SU-DHL-6 (cell line): ENCODE measurements at regions not wholly inside any gene's neighbourhood (a gene's known extent, or its start where the extent isn't known, plus 50 kb on each side); places are given as distances from the start of the nearest gene placed in this dataset.

Experiments
- H2AFZ ChIP-seq: fragments of 200-600 bp; sonication (generic); 2 replicates; pipeline ENCODE4 v1.6.1; 2014; ENCODE audit warnings: low read depth, mild to moderate bottlenecking, moderate library complexity, mixed read lengths, antibody characterized with exemption, low read length; ENCODE audit not compliant: severe bottlenecking
- H3F3A ChIP-seq: fragments of 200-600 bp; shearing (Covaris generic); 2 replicates; pipeline ENCODE4 v1.6.0; 2016; ENCODE audit warnings: antibody characterized with exemption, mild to moderate bottlenecking; ENCODE audit not compliant: insufficient read depth
- H3K27ac ChIP-seq: fragments of 200-600 bp; sonication (generic); 2 replicates; pipeline ENCODE4 v1.5.1; 2016; ENCODE audit warnings: low read depth, mild to moderate bottlenecking, low read length, moderate library complexity, mixed read lengths
- H3K27me3 ChIP-seq: fragments of 200-600 bp; sonication (generic), shearing (Covaris generic); 2 replicates; pipeline ENCODE4 v1.6.0; 2014; ENCODE audit warnings: mild to moderate bottlenecking, low read length
- H3K36me3 ChIP-seq: fragments of 200-600 bp; sonication (generic); 2 replicates; pipeline ENCODE4 v1.6.1; 2014; ENCODE audit warnings: mild to moderate bottlenecking, low read length, mixed read lengths
- H3K4me2 ChIP-seq: fragments of 300-600, 200-600 bp; shearing (Covaris generic), sonication (generic); 2 replicates; pipeline ENCODE4 v1.6.0; 2014; ENCODE audit warnings: low read length, low read depth, mild to moderate bottlenecking; ENCODE audit not compliant: poor library complexity, severe bottlenecking
- H3K4me3 ChIP-seq: fragments of 200-600 bp; sonication (generic); 2 replicates; pipeline ENCODE4 v1.5.1; 2014; ENCODE audit warnings: antibody characterized with exemption, low read length, mild to moderate bottlenecking, mixed read lengths; ENCODE audit not compliant: insufficient read depth, poor library complexity, severe bottlenecking
- H3K79me2 ChIP-seq: fragments of 200-600 bp; sonication (generic); 2 replicates; pipeline ENCODE4 v1.6.1; 2014; ENCODE audit warnings: mild to moderate bottlenecking, low read length, moderate library complexity; ENCODE audit not compliant: insufficient read depth
- H3K9ac ChIP-seq: fragments of 200-600 bp; sonication (generic); 2 replicates; pipeline ENCODE4 v1.7.0; 2014; ENCODE audit warnings: mild to moderate bottlenecking, low read length
- H3K9me2 ChIP-seq: fragments of 200-600 bp; sonication (generic); replicated peaks from 2 replicates; pipeline ENCODE4 v1.6.1; 2014; ENCODE audit warnings: low read length; ENCODE audit not compliant: insufficient read depth
- H3K9me3 ChIP-seq: fragments of 200-600 bp; sonication (generic); 2 replicates; pipeline ENCODE4 v1.6.1; 2014; ENCODE audit warnings: low read length, mixed read lengths; ENCODE audit not compliant: insufficient read depth
- H4K20me1 ChIP-seq: fragments of 200-600 bp; sonication (generic); 2 replicates; pipeline ENCODE4 v1.6.1; 2014; ENCODE audit warnings: low read depth, mild to moderate bottlenecking, antibody characterized with exemption, low read length, moderate library complexity, mixed read lengths
- CTCF ChIP-seq: fragments of 200-600 bp; sonication (generic); IDR thresholded peaks from one replicate; pipeline ENCODE4 v1.5.1; 2017; ENCODE audit warnings: antibody characterized with exemption, mild to moderate bottlenecking, low read length, moderate library complexity; ENCODE audit not compliant: insufficient read depth, poor library complexity, severe bottlenecking
- EZH2phosphoT487 ChIP-seq: fragments of 200-600 bp; sonication (generic), shearing (Covaris generic); conservative IDR thresholded peaks from 2 replicates; pipeline ENCODE4 v1.6.1; 2018; ENCODE audit warnings: mild to moderate bottlenecking, antibody characterized with exemption, low read length, moderate library complexity, mixed read lengths

- Histone ChIP-seq H2AFZ (no peak overlapping the region), H3K9me3 (peaks cover 6% of the 10 kb centered on the region; the same call in 1 of the 2 replicates), H3F3A (no peaks in the 10 kb centered on the region), H3K27me3 (no peaks in the 10 kb centered on the region), H3K9ac (no peak overlapping the region), H3K27ac (no peak overlapping the region), H3K36me3 (no peaks in the 10 kb centered on the region), H3K9me2 (no peaks in the 10 kb centered on the region), H3K79me2 (no peaks in the 10 kb centered on the region), H3K4me3 (no peak overlapping the region), H3K4me2 (no peak overlapping the region), H4K20me1 (no peaks in the 10 kb centered on the region)
- TF ChIP-seq CTCF, result no peak
- no peak for TF ChIP-seq EZH2phosphoT487
Measured at GRCh38 chr9:22265038-22265437, 181.6 kb upstream of the DMRTA1 start.

- Histone ChIP-seq H4K20me1 (no peaks in the 10 kb centered on the region), H3K27me3 (no peaks in the 10 kb centered on the region), H3K79me2 (no peaks in the 10 kb centered on the region)
Measured at GRCh38 chr9:22265534-22265933, 181.1 kb upstream of the DMRTA1 start.

GRCh38 chr9:22274477-22274876 lies 172.1 kb upstream of the DMRTA1 start:
- Histone ChIP-seq H3K9me3 (no peaks in the 10 kb centered on the region), H3K79me2 (no peaks in the 10 kb centered on the region), H3K4me3 (no peak overlapping the region), H4K20me1 (no peaks in the 10 kb centered on the region), H3K27me3 (no peaks in the 10 kb centered on the region), H3K27ac (no peak overlapping the region), H3K9ac (no peak overlapping the region), H3K4me2 (no peak overlapping the region), H2AFZ (no peak overlapping the region), H3K9me2 (no peaks in the 10 kb centered on the region), H3F3A (no peaks in the 10 kb centered on the region), H3K36me3 (no peaks in the 10 kb centered on the region)
- no peak for TF ChIP-seq EZH2phosphoT487
- TF ChIP-seq CTCF, result no peak

More at GRCh38 chr9:22265534-22265933, 181.1 kb upstream of the DMRTA1 start:
- Histone ChIP-seq H2AFZ (no peak overlapping the region), H3K9me2 (no peaks in the 10 kb centered on the region), H3K9ac (no peak overlapping the region), H3F3A (no peaks in the 10 kb centered on the region), H3K4me3 (no peak overlapping the region), H3K36me3 (no peaks in the 10 kb centered on the region), H3K27ac (no peak overlapping the region), H3K9me3 (peaks cover 6% of the 10 kb centered on the region; the same call in 1 of the 2 replicates), H3K4me2 (no peak overlapping the region)
- no peak for TF ChIP-seq EZH2phosphoT487
- no peak for TF ChIP-seq CTCF

GRCh38 chr9:22278426-22278825 lies 168.2 kb upstream of the DMRTA1 start:
- Histone ChIP-seq H3K4me2 (no peak overlapping the region), H3K36me3 (no peaks in the 10 kb centered on the region)

More at GRCh38 chr9:22278426-22278825, 168.2 kb upstream of the DMRTA1 start:
- Histone ChIP-seq H3K4me3 (no peak overlapping the region), H3K27ac (no peak overlapping the region), H3K9me3 (no peaks in the 10 kb centered on the region), H3F3A (no peaks in the 10 kb centered on the region), H2AFZ (no peak overlapping the region), H3K27me3 (no peaks in the 10 kb centered on the region), H3K79me2 (no peaks in the 10 kb centered on the region), H4K20me1 (no peaks in the 10 kb centered on the region), H3K9ac (no peak overlapping the region), H3K9me2 (no peaks in the 10 kb centered on the region)
- TF ChIP-seq CTCF (no peak), EZH2phosphoT487 (no peak)
